Neural cell (in vitro differentiated cells): ENCODE measurements at regions not wholly inside any gene's neighbourhood (a gene's known extent, or its start where the extent isn't known, plus 50 kb on each side); places are given as distances from the start of the nearest gene placed in this dataset.

ENCODE experiments used
- H2AFZ ChIP-seq: fragments of 200-600, 300-800 bp; sonication (generic), shearing (Covaris generic); 2 replicates; pipeline ENCODE4 v1.6.0; 2014; ENCODE audit warnings: low read depth, mild to moderate bottlenecking, antibody characterized with exemption, low read length, moderate library complexity
- H3F3A ChIP-seq: fragments of 200-600 bp; shearing (Covaris generic); 2 replicates; pipeline ENCODE4 v1.6.1; 2016; ENCODE audit warnings: mild to moderate bottlenecking, moderate library complexity, mixed read lengths, antibody characterized with exemption, low read length; ENCODE audit not compliant: insufficient read depth, poor library complexity, severe bottlenecking
- H3K27ac ChIP-seq: fragments of 200-600, 300-800 bp; sonication (generic), shearing (Covaris generic); 2 replicates; pipeline ENCODE4 v1.5.1; 2014; ENCODE audit warnings: mild to moderate bottlenecking, low read length, moderate library complexity
- H3K27me3 ChIP-seq: fragments of 300-800, 200-600 bp; sonication (generic), shearing (Covaris generic); 2 replicates; pipeline ENCODE4 v1.6.0; 2014; ENCODE audit warnings: mild to moderate bottlenecking, low read depth, low read length, moderate library complexity; ENCODE audit not compliant: insufficient read depth
- H3K36me3 ChIP-seq: fragments of 300-800, 200-600 bp; sonication (generic), shearing (Covaris generic); 2 replicates; pipeline ENCODE4 v1.5.1; 2014; ENCODE audit warnings: mild to moderate bottlenecking, antibody characterized with exemption, low read length, moderate library complexity; ENCODE audit not compliant: insufficient read depth
- H3K4me2 ChIP-seq: fragments of 300-800, 200-600 bp; sonication (generic), shearing (Covaris generic); 2 replicates; pipeline ENCODE4 v1.6.0; 2014; ENCODE audit warnings: mild to moderate bottlenecking, low read length
- H3K4me3 ChIP-seq: fragments of 300-800, 200-600 bp; sonication (generic), shearing (Covaris generic); 2 replicates; pipeline ENCODE4 v1.5.1; 2014; ENCODE audit warnings: mild to moderate bottlenecking, low read length, moderate library complexity
- H3K79me2 ChIP-seq: fragments of 200-600 bp; shearing (Covaris generic); replicated peaks from 2 replicates; pipeline ENCODE4 v1.6.0; 2014; ENCODE audit warnings: mild to moderate bottlenecking, low read length, moderate library complexity; ENCODE audit not compliant: insufficient read depth
- H3K9ac ChIP-seq: fragments of 300-800, 200-600 bp; sonication (generic), shearing (Covaris generic); 2 replicates; pipeline ENCODE4 v1.6.1; 2016; ENCODE audit warnings: mild to moderate bottlenecking, low read length, mixed read lengths
- H3K9me2 ChIP-seq: fragments of 200-600 bp; shearing (Covaris generic); 2 replicates; pipeline ENCODE4 v1.6.1; 2016; ENCODE audit warnings: mild to moderate bottlenecking, low read length, mixed read lengths; ENCODE audit not compliant: insufficient read depth
- H3K9me3 ChIP-seq: fragments of 200-600, 300-800 bp; sonication (generic), shearing (Covaris generic); 2 replicates; pipeline ENCODE4 v1.6.1; 2016; ENCODE audit warnings: mild to moderate bottlenecking, mixed run types, low read length, moderate library complexity, mixed read lengths
- H4K20me1 ChIP-seq: fragments of 200-600 bp; shearing (Covaris generic); 2 replicates; pipeline ENCODE4 v1.6.1; 2016; ENCODE audit warnings: mild to moderate bottlenecking, mixed run types; ENCODE audit not compliant: insufficient read depth
- EP300 ChIP-seq: fragments of 450-650 bp; conservative IDR thresholded peaks from 2 replicates; pipeline ENCODE4 v1.6.1; 2014; ENCODE audit warnings: antibody characterized with exemption, mild to moderate bottlenecking, moderate library complexity; ENCODE audit not compliant: poor library complexity, severe bottlenecking
- EZH2 ChIP-seq: fragments of 200-600, 300-800 bp; shearing (Covaris generic), sonication (generic); IDR thresholded peaks from 2 replicates; pipeline ENCODE4 v1.6.1; 2014; ENCODE audit warnings: antibody characterized with exemption, low read length, borderline replicate concordance, mild to moderate bottlenecking; ENCODE audit not compliant: insufficient read depth, poor library complexity, severe bottlenecking
- MXI1 ChIP-seq: fragments of 450-650 bp; conservative IDR thresholded peaks from 2 replicates; pipeline ENCODE4 v1.6.1; 2014; ENCODE audit warnings: antibody characterized with exemption, mild to moderate bottlenecking; ENCODE audit not compliant: poor library complexity, severe bottlenecking
- POLR2AphosphoS5 ChIP-seq: IDR thresholded peaks from 2 replicates; pipeline ENCODE4 v1.6.1; 2012
- RAD21 ChIP-seq: fragments of 450-650 bp; conservative IDR thresholded peaks from 2 replicates; pipeline ENCODE4 v1.6.1; 2014; ENCODE audit warnings: antibody characterized with exemption, mild to moderate bottlenecking, moderate library complexity
- REST ChIP-seq: IDR thresholded peaks from 2 replicates; pipeline ENCODE4 v1.6.1; 2012; ENCODE audit warnings: borderline replicate concordance
- SMC3 ChIP-seq: fragments of 450-650 bp; conservative IDR thresholded peaks from 2 replicates; pipeline ENCODE4 v1.6.1; 2014; ENCODE audit warnings: antibody characterized with exemption, mild to moderate bottlenecking, moderate library complexity; ENCODE audit not compliant: poor library complexity
- TAF1 ChIP-seq: IDR thresholded peaks from 2 replicates; pipeline ENCODE4 v1.6.1; 2012; ENCODE audit warnings: low read depth
- TF ChIP-seq, protein P1 (sequence below): fragments of 450-650 bp; IDR thresholded peaks from 2 replicates; pipeline ENCODE4 v1.5.1; 2014; ENCODE audit warnings: antibody characterized with exemption, mild to moderate bottlenecking, moderate library complexity; ENCODE audit not compliant: poor library complexity, severe bottlenecking

- Histone ChIP-seq H3K27ac (no peak overlapping the region), H2AFZ (no peak overlapping the region), H3F3A (no peaks in the 10 kb centered on the region), H3K9me2 (no peaks in the 10 kb centered on the region), H3K4me3 (no peak overlapping the region), H4K20me1 (no peaks in the 10 kb centered on the region), H3K27me3 (no peaks in the 10 kb centered on the region), H3K4me2 (no peak overlapping the region), H3K36me3 (no peaks in the 10 kb centered on the region), H3K9me3 (no peaks in the 10 kb centered on the region), H3K9ac (no peak overlapping the region), H3K79me2 (no peaks in the 10 kb centered on the region)
- TF ChIP-seq MXI1 (no peak), RAD21 (no peak), EZH2 (no peak), EP300 (no peak), SMC3 (no peak), POLR2AphosphoS5 (no peak), TAF1 (no peak), REST (no peak)
- TF ChIP-seq, protein P1, sequence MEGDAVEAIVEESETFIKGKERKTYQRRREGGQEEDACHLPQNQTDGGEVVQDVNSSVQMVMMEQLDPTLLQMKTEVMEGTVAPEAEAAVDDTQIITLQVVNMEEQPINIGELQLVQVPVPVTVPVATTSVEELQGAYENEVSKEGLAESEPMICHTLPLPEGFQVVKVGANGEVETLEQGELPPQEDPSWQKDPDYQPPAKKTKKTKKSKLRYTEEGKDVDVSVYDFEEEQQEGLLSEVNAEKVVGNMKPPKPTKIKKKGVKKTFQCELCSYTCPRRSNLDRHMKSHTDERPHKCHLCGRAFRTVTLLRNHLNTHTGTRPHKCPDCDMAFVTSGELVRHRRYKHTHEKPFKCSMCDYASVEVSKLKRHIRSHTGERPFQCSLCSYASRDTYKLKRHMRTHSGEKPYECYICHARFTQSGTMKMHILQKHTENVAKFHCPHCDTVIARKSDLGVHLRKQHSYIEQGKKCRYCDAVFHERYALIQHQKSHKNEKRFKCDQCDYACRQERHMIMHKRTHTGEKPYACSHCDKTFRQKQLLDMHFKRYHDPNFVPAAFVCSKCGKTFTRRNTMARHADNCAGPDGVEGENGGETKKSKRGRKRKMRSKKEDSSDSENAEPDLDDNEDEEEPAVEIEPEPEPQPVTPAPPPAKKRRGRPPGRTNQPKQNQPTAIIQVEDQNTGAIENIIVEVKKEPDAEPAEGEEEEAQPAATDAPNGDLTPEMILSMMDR = no peak
Measured at GRCh38 chr4:188704288-188704687, 565.0 kb downstream of the TRIML1 start.

DNA sequence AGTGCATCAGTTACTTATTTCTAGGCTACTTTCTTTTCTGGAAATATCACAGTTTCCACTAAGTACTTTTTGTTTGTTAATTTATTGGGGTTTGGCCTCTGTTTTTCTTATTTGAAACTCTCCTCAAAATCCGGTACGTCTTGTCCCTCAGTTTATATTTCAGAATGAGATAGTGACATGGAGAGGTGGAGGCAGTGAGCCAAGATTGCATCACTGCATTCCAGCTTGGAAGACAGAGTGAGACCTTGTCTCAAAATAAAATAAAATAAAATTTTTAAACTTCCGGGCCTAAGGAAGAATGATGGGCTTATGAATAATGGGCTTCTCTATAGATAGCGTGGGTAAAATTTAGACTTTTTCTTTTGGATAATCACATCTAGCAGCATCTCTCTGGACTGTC is 567.8 kb downstream of the TRIML1 start:
- H3K36me3 ChIP-seq = no peaks in the 10 kb centered on the region
- no peaks in the 10 kb centered on the region for H3K9me3 ChIP-seq
- no peaks in the 10 kb centered on the region for H3K79me2 ChIP-seq
- H3F3A ChIP-seq = no peaks in the 10 kb centered on the region
- no peak overlapping the region for H3K9ac ChIP-seq
- H3K9me2 ChIP-seq = no peaks in the 10 kb centered on the region
- H3K27ac ChIP-seq = no peak overlapping the region
- no peaks in the 10 kb centered on the region for H4K20me1 ChIP-seq
- no peaks in the 10 kb centered on the region for H3K27me3 ChIP-seq
- H3K4me3 ChIP-seq = no peak overlapping the region
- no peak overlapping the region for H3K4me2 ChIP-seq
- TF ChIP-seq RAD21 (no peak), TAF1 (no peak), POLR2AphosphoS5 (no peak), REST (no peak), EZH2 (no peak), SMC3 (no peak), MXI1 (no peak), EP300 (no peak)
- TF ChIP-seq, protein P1 = no peak
- no peak overlapping the region for H2AFZ ChIP-seq
